Mammary epithelial cell (primary cell): ENCODE measurements at regions not wholly inside any gene's neighbourhood (a gene's known extent, or its start where the extent isn't known, plus 50 kb on each side); places are given as distances from the start of the nearest gene placed in this dataset.

Source experiments
- EZH2 ChIP-seq: IDR thresholded peaks from 2 replicates; pipeline ENCODE4 v1.6.1; 2012; ENCODE audit warnings: low read length, inconsistent platforms, borderline replicate concordance
- TF ChIP-seq, protein P1 (sequence below), 2 donors: IDR thresholded peaks in 1 of 2; conservative IDR thresholded peaks in 1 of 2; 2 replicates each; pipeline ENCODE4 v1.5.1; 2011 to 2012; ENCODE audit warnings: inconsistent platforms in 2 of 2, low read length in 2 of 2, mild to moderate bottlenecking in 2 of 2, control low read depth in 1 of 2, low read depth in 1 of 2; ENCODE audit not compliant: insufficient read depth in 1 of 2; ENCODE audit errors: extremely low read depth in 1 of 2

DNA sequence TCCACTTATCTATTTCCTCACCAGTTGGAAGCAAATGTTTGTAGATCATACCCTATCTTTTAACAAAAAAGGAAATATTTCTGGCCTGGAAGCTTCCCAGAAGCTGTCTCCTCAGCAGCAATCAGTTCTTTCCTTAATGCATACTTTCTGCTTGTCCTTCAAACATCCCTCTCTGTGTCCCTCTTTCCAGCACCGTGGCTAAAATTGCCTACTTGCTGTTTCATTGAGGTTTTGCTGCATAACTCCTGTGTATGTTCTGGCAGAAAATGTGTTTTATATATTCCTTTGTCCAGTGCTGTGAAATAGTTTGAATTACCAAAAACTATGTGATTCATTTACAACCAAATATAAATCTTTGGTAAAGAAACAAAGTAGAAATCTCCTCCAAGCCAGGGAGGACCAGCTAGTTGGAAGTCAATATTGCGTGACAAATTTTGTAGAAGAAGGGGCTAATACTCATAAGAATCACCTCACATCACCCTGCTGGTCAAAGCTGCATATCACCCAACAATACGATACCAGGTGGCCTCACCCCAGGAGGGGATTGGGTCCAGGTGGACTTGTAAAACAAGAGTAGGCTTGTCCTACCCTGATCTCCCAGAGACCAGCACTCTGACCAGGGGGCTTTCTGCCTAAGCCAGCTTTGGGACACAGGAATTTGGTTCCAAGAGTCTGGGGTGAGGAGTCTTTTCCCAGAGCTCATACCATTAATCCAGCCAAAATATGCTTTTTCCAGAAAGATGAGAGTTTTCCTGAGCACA, 198.4 kb upstream of the SNX2 start:
- TF ChIP-seq, protein P1, sequence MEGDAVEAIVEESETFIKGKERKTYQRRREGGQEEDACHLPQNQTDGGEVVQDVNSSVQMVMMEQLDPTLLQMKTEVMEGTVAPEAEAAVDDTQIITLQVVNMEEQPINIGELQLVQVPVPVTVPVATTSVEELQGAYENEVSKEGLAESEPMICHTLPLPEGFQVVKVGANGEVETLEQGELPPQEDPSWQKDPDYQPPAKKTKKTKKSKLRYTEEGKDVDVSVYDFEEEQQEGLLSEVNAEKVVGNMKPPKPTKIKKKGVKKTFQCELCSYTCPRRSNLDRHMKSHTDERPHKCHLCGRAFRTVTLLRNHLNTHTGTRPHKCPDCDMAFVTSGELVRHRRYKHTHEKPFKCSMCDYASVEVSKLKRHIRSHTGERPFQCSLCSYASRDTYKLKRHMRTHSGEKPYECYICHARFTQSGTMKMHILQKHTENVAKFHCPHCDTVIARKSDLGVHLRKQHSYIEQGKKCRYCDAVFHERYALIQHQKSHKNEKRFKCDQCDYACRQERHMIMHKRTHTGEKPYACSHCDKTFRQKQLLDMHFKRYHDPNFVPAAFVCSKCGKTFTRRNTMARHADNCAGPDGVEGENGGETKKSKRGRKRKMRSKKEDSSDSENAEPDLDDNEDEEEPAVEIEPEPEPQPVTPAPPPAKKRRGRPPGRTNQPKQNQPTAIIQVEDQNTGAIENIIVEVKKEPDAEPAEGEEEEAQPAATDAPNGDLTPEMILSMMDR (conservative IDR thresholded peaks at IDR 0.05 in 1 of 2, IDR thresholded peaks at IDR 0.05 in 1 of 2; ENCODE audit: extremely low read depth in 1 of 2, insufficient read depth in 1 of 2, low read depth in 1 of 2, low read length in 2 of 2), result no peak
- TF ChIP-seq EZH2, result no peak
